Testis (tissue), 2 donors: ENCODE measurements at regions not wholly inside any gene's neighbourhood (a gene's known extent, or its start where the extent isn't known, plus 50 kb on each side); places are given as distances from the start of the nearest gene placed in this dataset.
"Not testable (repeated sequence)": the region's sequence is repeated elsewhere in the genome, so short reads cannot be mapped to it uniquely, and the experiment has no call there.

ENCODE experiments used
- DNase-seq: peaks from one replicate; pipeline ENCODE4 v3.0.0-alpha.2; 2019
- H3K27ac ChIP-seq, 2 donors: fragments of 200-600 bp; sonication (generic); one replicate each; pipeline ENCODE4 v1.5.1; 2019
- H3K27me3 ChIP-seq: fragments of 200-600 bp; sonication (generic); one replicate; pipeline ENCODE4 v1.5.1; 2019
- H3K36me3 ChIP-seq: fragments of 200-600 bp; sonication (generic); one replicate; pipeline ENCODE4 v1.5.1; 2017; ENCODE audit warnings: low read depth; ENCODE audit errors: missing control alignments
- H3K4me1 ChIP-seq: fragments of 200-600 bp; sonication (generic); one replicate; pipeline ENCODE4 v1.5.1; 2019
- H3K4me3 ChIP-seq, 2 donors: fragments of 200-600 bp; sonication (generic); one replicate each; pipeline ENCODE4 v1.5.1; 2017 to 2019
- H3K9me3 ChIP-seq: fragments of 200-600 bp; sonication (generic); one replicate; pipeline ENCODE4 v1.5.1; 2017
- CTCF ChIP-seq, 3 experiments: fragments of 450-650 bp in 2 of 3; fragments of 200-600 bp in 1 of 3; sonication (generic) in 1 of 3; IDR thresholded peaks; one replicate each; pipeline ENCODE4 v1.5.1; 2016 to 2019; ENCODE audit warnings: antibody characterized with exemption in 3 of 3, mild to moderate bottlenecking in 2 of 3, moderate library complexity in 1 of 3
- POLR2A ChIP-seq: fragments of 450-650 bp; IDR thresholded peaks from one replicate; pipeline ENCODE4 v1.6.1; 2017; ENCODE audit warnings: antibody characterized with exemption, mild to moderate bottlenecking, moderate library complexity
- WGBS, 2 donors: methylation state at CpG; one replicate each; pipeline ENCODE4 v1.1.5; 2018; 5-methylcytosine and 5-hydroxymethylcytosine counted together
- intact Hi-C: fragments of 100-400 bp; cut with DNase I; formaldehyde crosslinking; loops from one replicate; pipeline ENCODE4 v1.15.1; 2023; ENCODE audit warnings: low total_unique reads

- TF ChIP-seq CTCF (IDR thresholded peaks at IDR 0.05) (no peak), POLR2A (no peak)
Measured at GRCh38 chr14:101669629-101670028, 91.9 kb upstream of the PPP2R5C start.

GRCh38 chr14:101673873-101674272, 87.6 kb upstream of the PPP2R5C start:
- no peak overlapping the region for H3K4me3 ChIP-seq
- H3K36me3 ChIP-seq, result no peaks in the 10 kb centered on the region
- WGBS, 2 donors, result 76 to 81% methylated on average over 5 of the region's 5 CpGs
- no peak for DNase-seq
- intact Hi-C loops, result no loop called here
- H3K4me1 ChIP-seq, result no peaks in the 10 kb centered on the region
- H3K27ac ChIP-seq, result no peak overlapping the region
- no peaks in the 10 kb centered on the region for H3K9me3 ChIP-seq
- H3K27me3 ChIP-seq, result no peaks in the 10 kb centered on the region
- TF ChIP-seq POLR2A, result no peak
- no peak for TF ChIP-seq CTCF (IDR thresholded peaks at IDR 0.05)

More at GRCh38 chr14:101669629-101670028, 91.9 kb upstream of the PPP2R5C start:
- intact Hi-C loops, result no loop called here
- H3K27ac ChIP-seq, result no peak overlapping the region
- no peaks in the 10 kb centered on the region for H3K36me3 ChIP-seq
- H3K4me3 ChIP-seq, result no peak overlapping the region
- H3K9me3 ChIP-seq, result no peaks in the 10 kb centered on the region
- no peaks in the 10 kb centered on the region for H3K27me3 ChIP-seq
- no peaks in the 10 kb centered on the region for H3K4me1 ChIP-seq
- no peak for DNase-seq

GRCh38 chr14:101675835-101676234, 85.7 kb upstream of the PPP2R5C start:
- 85 to 88% methylated on average over 2 of the region's 2 CpGs for WGBS, 2 donors
- DNase-seq, intact Hi-C loops, H3K4me3 ChIP-seq, H3K27ac ChIP-seq, H3K4me1 ChIP-seq, H3K9me3 ChIP-seq, H3K27me3 ChIP-seq, H3K36me3 ChIP-seq: not testable (repeated sequence)

GRCh38 chr14:101677912-101678327, 83.6 kb upstream of the PPP2R5C start:
- H3K27me3 ChIP-seq, H3K4me1 ChIP-seq, H3K9me3 ChIP-seq, H3K27ac ChIP-seq, H3K36me3 ChIP-seq, H3K4me3 ChIP-seq, intact Hi-C loops, DNase-seq: not testable (repeated sequence)
- whole genome bisulfite sequencing, 2 donors, result 77 to 79% methylated on average over 11 of the region's 11 CpGs

- Histone ChIP-seq H3K27me3 (no peaks in the 10 kb centered on the region), H3K9me3 (no peaks in the 10 kb centered on the region), H3K27ac (no peak overlapping the region), H3K4me1 (no peaks in the 10 kb centered on the region), H3K36me3 (no peaks in the 10 kb centered on the region), H3K4me3 (no peak overlapping the region)
- DNase-seq, result no peak
- TF ChIP-seq CTCF (IDR thresholded peaks at IDR 0.05) (no peak), POLR2A (no peak)
- 82 to 90% methylated on average over 2 of the region's 2 CpGs for WGBS, 2 donors
- intact Hi-C loops, result no loop called here
Measured at GRCh38 chr14:101681795-101682194, 79.7 kb upstream of the PPP2R5C start.

- whole genome bisulfite sequencing, 2 donors, result 65 to 71% methylated on average over 6 of the region's 6 CpGs
- no peaks in the 10 kb centered on the region for H3K27me3 ChIP-seq
- no peak overlapping the region for H3K4me3 ChIP-seq
- intact Hi-C loops, result no loop called here
- H3K36me3 ChIP-seq, result no peaks in the 10 kb centered on the region
- H3K9me3 ChIP-seq, result no peaks in the 10 kb centered on the region
- no peaks in the 10 kb centered on the region for H3K4me1 ChIP-seq
- H3K27ac ChIP-seq, result no peak overlapping the region
- TF ChIP-seq CTCF (IDR thresholded peaks at IDR 0.05) (no peak), POLR2A (no peak)
- no peak for DNase-seq
Measured at GRCh38 chr14:101683365-101683764, 78.1 kb upstream of the PPP2R5C start.
